Prostate gland (tissue), 2 donors: ENCODE measurements at regions not wholly inside any gene's neighbourhood (a gene's known extent, or its start where the extent isn't known, plus 50 kb on each side); places are given as distances from the start of the nearest gene placed in this dataset.

ENCODE experiments used
- POLR2A ChIP-seq: fragments of 450-650 bp; IDR thresholded peaks from one replicate; pipeline ENCODE4 v1.6.1; 2016; ENCODE audit warnings: antibody characterized with exemption, mild to moderate bottlenecking
- POLR2AphosphoS5 ChIP-seq: sonication (generic); formaldehyde crosslinking; IDR thresholded peaks from one replicate; pipeline ENCODE4 v1.6.1; 2017; ENCODE audit warnings: antibody characterized with exemption
- TF ChIP-seq, protein P1 (sequence below), 4 experiments: fragments of 200-600 bp in 2 of 4; fragments of 450-650 bp in 2 of 4; sonication (generic) in 2 of 4; IDR thresholded peaks; 1 replicate in 3 of 4; 2 replicates in 1 of 4; pipeline ENCODE4 v1.5.1; 2016 to 2019; ENCODE audit warnings: antibody characterized with exemption in 4 of 4, mild to moderate bottlenecking in 2 of 4, moderate library complexity in 2 of 4

DNA sequence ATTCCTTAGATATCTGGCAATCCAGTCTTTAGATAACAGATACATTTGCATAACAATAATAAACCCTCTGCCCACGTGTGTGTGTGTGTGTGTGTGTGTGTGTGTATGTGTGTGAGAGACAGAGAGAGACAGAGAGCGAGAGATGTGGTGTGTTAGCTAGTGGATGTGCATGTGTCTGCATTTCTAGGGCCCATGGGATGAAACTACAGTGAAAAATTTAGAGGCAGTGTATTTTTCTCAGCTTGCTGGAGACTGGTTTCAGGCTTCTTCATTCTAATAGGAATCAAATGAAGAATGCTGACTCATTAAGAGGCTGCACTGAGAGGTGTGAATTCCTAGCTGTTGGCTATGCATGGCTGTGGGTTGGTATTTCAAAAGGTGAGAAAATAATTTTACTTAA lies 303.2 kb downstream of the LMX1A start:
- TF ChIP-seq, protein P1, sequence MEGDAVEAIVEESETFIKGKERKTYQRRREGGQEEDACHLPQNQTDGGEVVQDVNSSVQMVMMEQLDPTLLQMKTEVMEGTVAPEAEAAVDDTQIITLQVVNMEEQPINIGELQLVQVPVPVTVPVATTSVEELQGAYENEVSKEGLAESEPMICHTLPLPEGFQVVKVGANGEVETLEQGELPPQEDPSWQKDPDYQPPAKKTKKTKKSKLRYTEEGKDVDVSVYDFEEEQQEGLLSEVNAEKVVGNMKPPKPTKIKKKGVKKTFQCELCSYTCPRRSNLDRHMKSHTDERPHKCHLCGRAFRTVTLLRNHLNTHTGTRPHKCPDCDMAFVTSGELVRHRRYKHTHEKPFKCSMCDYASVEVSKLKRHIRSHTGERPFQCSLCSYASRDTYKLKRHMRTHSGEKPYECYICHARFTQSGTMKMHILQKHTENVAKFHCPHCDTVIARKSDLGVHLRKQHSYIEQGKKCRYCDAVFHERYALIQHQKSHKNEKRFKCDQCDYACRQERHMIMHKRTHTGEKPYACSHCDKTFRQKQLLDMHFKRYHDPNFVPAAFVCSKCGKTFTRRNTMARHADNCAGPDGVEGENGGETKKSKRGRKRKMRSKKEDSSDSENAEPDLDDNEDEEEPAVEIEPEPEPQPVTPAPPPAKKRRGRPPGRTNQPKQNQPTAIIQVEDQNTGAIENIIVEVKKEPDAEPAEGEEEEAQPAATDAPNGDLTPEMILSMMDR (IDR thresholded peaks at IDR 0.05), result no peak
- TF ChIP-seq POLR2AphosphoS5, result no peak
- TF ChIP-seq POLR2A, result no peak
